NT2/D1 (cell line): ENCODE measurements at regions not wholly inside any gene's neighbourhood (a gene's known extent, or its start where the extent isn't known, plus 50 kb on each side); places are given as distances from the start of the nearest gene placed in this dataset.

Source experiments
- DNase-seq: peaks from one replicate; pipeline ENCODE4 v3.0.0-alpha.2; 2011; ENCODE audit warnings: low read depth, low spot score
- H3K27me3 ChIP-seq: 2 replicates; pipeline ENCODE4 v1.6.0; 2011; ENCODE audit warnings: mild to moderate bottlenecking; ENCODE audit not compliant: insufficient read length, insufficient read depth
- H3K36me3 ChIP-seq: 2 replicates; pipeline ENCODE4 v1.6.1; 2011; ENCODE audit warnings: mild to moderate bottlenecking, low read length, mixed read lengths; ENCODE audit not compliant: insufficient read depth, insufficient read length
- H3K4me1 ChIP-seq: 2 replicates; pipeline ENCODE4 v1.5.1; 2011; ENCODE audit not compliant: insufficient read depth, insufficient read length
- H3K4me3 ChIP-seq: 2 replicates; pipeline ENCODE4 v1.5.1; 2011; ENCODE audit warnings: low read depth; ENCODE audit not compliant: insufficient read length
- H3K9ac ChIP-seq: 2 replicates; pipeline ENCODE4 v1.6.0; 2011; ENCODE audit warnings: low read depth; ENCODE audit not compliant: insufficient read length
- H3K9me3 ChIP-seq: 2 replicates; pipeline ENCODE4 v1.5.1; 2011; ENCODE audit warnings: mild to moderate bottlenecking, low read length; ENCODE audit not compliant: insufficient read depth
- SUZ12 ChIP-seq: IDR thresholded peaks from 2 replicates; pipeline ENCODE4 v1.6.1; 2011; ENCODE audit not compliant: insufficient read length, insufficient read depth; ENCODE audit errors: extremely low read depth
- YY1 ChIP-seq: IDR thresholded peaks from 2 replicates; pipeline ENCODE4 v1.6.1; 2011; ENCODE audit not compliant: insufficient read length, insufficient read depth
- ZNF274 ChIP-seq: IDR thresholded peaks from 2 replicates; pipeline ENCODE4 v1.6.1; 2011; ENCODE audit warnings: mild to moderate bottlenecking, low read depth, low read length

- Histone ChIP-seq H3K9me3 (0 out of 2 replicates have a peak, but pooled peaks cover 4% of the 10 kb centered on the region), H3K36me3 (no peaks in the 10 kb centered on the region), H3K4me3 (no peak overlapping the region), H3K4me1 (no peaks in the 10 kb centered on the region), H3K27me3 (no peaks in the 10 kb centered on the region), H3K9ac (no peak overlapping the region)
- no peak for DNase-seq
- no peak for TF ChIP-seq ZNF274
- TF ChIP-seq SUZ12 = no peak
- TF ChIP-seq YY1 = no peak
Measured at GRCh38 chr12:60394665-60395064, 798.8 kb downstream of the SLC16A7 start.

GRCh38 chr12:60398547-60398946 is 802.7 kb downstream of the SLC16A7 start:
- Histone ChIP-seq H3K4me1 (no peaks in the 10 kb centered on the region), H3K4me3 (no peak overlapping the region), H3K36me3 (no peaks in the 10 kb centered on the region), H3K9me3 (no peaks in the 10 kb centered on the region), H3K9ac (no peak overlapping the region), H3K27me3 (no peaks in the 10 kb centered on the region)
- TF ChIP-seq SUZ12 = no peak
- no peak for TF ChIP-seq ZNF274
- no peak for TF ChIP-seq YY1
- DNase-seq = no peak

GRCh38 chr12:60399064-60399463 is 803.2 kb downstream of the SLC16A7 start:
- TF ChIP-seq SUZ12 = no peak
- Histone ChIP-seq H3K9ac (no peak overlapping the region), H3K27me3 (no peaks in the 10 kb centered on the region), H3K36me3 (no peaks in the 10 kb centered on the region), H3K4me1 (no peaks in the 10 kb centered on the region), H3K4me3 (no peak overlapping the region), H3K9me3 (no peaks in the 10 kb centered on the region)
- DNase-seq = no peak

GRCh38 chr12:60402996-60403395 is 807.2 kb downstream of the SLC16A7 start:
- H3K36me3 ChIP-seq = no peaks in the 10 kb centered on the region
- TF ChIP-seq SUZ12 (no peak), YY1 (no peak), ZNF274 (no peak)
- no peak overlapping the region for H3K9ac ChIP-seq
- H3K9me3 ChIP-seq = no peaks in the 10 kb centered on the region
- no peaks in the 10 kb centered on the region for H3K4me1 ChIP-seq
- DNase-seq = no peak
- H3K4me3 ChIP-seq = no peak overlapping the region
- no peaks in the 10 kb centered on the region for H3K27me3 ChIP-seq

GRCh38 chr12:60415351-60415750 is 819.5 kb downstream of the SLC16A7 start:
- no peak overlapping the region for H3K9ac ChIP-seq
- DNase-seq = no peak
- peaks cover 7% of the 10 kb centered on the region for H3K9me3 ChIP-seq
- H3K36me3 ChIP-seq = no peaks in the 10 kb centered on the region
- no peak for TF ChIP-seq ZNF274
- TF ChIP-seq SUZ12 = no peak
- TF ChIP-seq YY1 = no peak
- no peaks in the 10 kb centered on the region for H3K27me3 ChIP-seq
- H3K4me1 ChIP-seq = no peaks in the 10 kb centered on the region
- no peak overlapping the region for H3K4me3 ChIP-seq

GRCh38 chr12:60419986-60420385 is 824.2 kb downstream of the SLC16A7 start:
- TF ChIP-seq SUZ12 (no peak), YY1 (no peak)
- no peaks in the 10 kb centered on the region for H3K27me3 ChIP-seq
- H3K4me1 ChIP-seq = no peaks in the 10 kb centered on the region
- no peak for DNase-seq
- H3K9ac ChIP-seq = no peak overlapping the region
- peaks cover 7% of the 10 kb centered on the region for H3K9me3 ChIP-seq
- H3K36me3 ChIP-seq = no peaks in the 10 kb centered on the region
- no peak overlapping the region for H3K4me3 ChIP-seq

- TF ChIP-seq ZNF274 (no peak), YY1 (no peak), SUZ12 (no peak)
- H3K27me3 ChIP-seq = no peaks in the 10 kb centered on the region
- H3K9ac ChIP-seq = no peak overlapping the region
- H3K4me1 ChIP-seq = no peaks in the 10 kb centered on the region
- no peak for DNase-seq
- H3K4me3 ChIP-seq = no peak overlapping the region
- H3K36me3 ChIP-seq = no peaks in the 10 kb centered on the region
- no peaks in the 10 kb centered on the region; the same call in 1 of the 2 replicates for H3K9me3 ChIP-seq
Measured at GRCh38 chr12:60421741-60422140, 825.9 kb downstream of the SLC16A7 start.

- Histone ChIP-seq H3K36me3 (no peaks in the 10 kb centered on the region), H3K4me1 (no peaks in the 10 kb centered on the region), H3K9ac (no peak overlapping the region), H3K27me3 (no peaks in the 10 kb centered on the region), H3K4me3 (no peak overlapping the region), H3K9me3 (no peaks in the 10 kb centered on the region; the same call in 1 of the 2 replicates)
- no peak for DNase-seq
- TF ChIP-seq SUZ12 (no peak), YY1 (no peak), ZNF274 (no peak)
Measured at GRCh38 chr12:60437297-60437696, 841.5 kb downstream of the SLC16A7 start.
